SU-DHL-6 (cell line): ENCODE measurements at regions not wholly inside any gene's neighbourhood (a gene's known extent, or its start where the extent isn't known, plus 50 kb on each side); places are given as distances from the start of the nearest gene placed in this dataset.

ENCODE experiments used
- H2AFZ ChIP-seq: fragments of 200-600 bp; sonication (generic); 2 replicates; pipeline ENCODE4 v1.6.1; 2014; ENCODE audit warnings: low read depth, mild to moderate bottlenecking, moderate library complexity, mixed read lengths, antibody characterized with exemption, low read length; ENCODE audit not compliant: severe bottlenecking
- H3F3A ChIP-seq: fragments of 200-600 bp; shearing (Covaris generic); 2 replicates; pipeline ENCODE4 v1.6.0; 2016; ENCODE audit warnings: antibody characterized with exemption, mild to moderate bottlenecking; ENCODE audit not compliant: insufficient read depth
- H3K27ac ChIP-seq: fragments of 200-600 bp; sonication (generic); 2 replicates; pipeline ENCODE4 v1.5.1; 2016; ENCODE audit warnings: low read depth, mild to moderate bottlenecking, low read length, moderate library complexity, mixed read lengths
- H3K27me3 ChIP-seq: fragments of 200-600 bp; sonication (generic), shearing (Covaris generic); 2 replicates; pipeline ENCODE4 v1.6.0; 2014; ENCODE audit warnings: mild to moderate bottlenecking, low read length
- H3K36me3 ChIP-seq: fragments of 200-600 bp; sonication (generic); 2 replicates; pipeline ENCODE4 v1.6.1; 2014; ENCODE audit warnings: mild to moderate bottlenecking, low read length, mixed read lengths
- H3K4me2 ChIP-seq: fragments of 300-600, 200-600 bp; shearing (Covaris generic), sonication (generic); 2 replicates; pipeline ENCODE4 v1.6.0; 2014; ENCODE audit warnings: low read length, low read depth, mild to moderate bottlenecking; ENCODE audit not compliant: poor library complexity, severe bottlenecking
- H3K4me3 ChIP-seq: fragments of 200-600 bp; sonication (generic); 2 replicates; pipeline ENCODE4 v1.5.1; 2014; ENCODE audit warnings: antibody characterized with exemption, low read length, mild to moderate bottlenecking, mixed read lengths; ENCODE audit not compliant: insufficient read depth, poor library complexity, severe bottlenecking
- H3K79me2 ChIP-seq: fragments of 200-600 bp; sonication (generic); 2 replicates; pipeline ENCODE4 v1.6.1; 2014; ENCODE audit warnings: mild to moderate bottlenecking, low read length, moderate library complexity; ENCODE audit not compliant: insufficient read depth
- H3K9ac ChIP-seq: fragments of 200-600 bp; sonication (generic); 2 replicates; pipeline ENCODE4 v1.7.0; 2014; ENCODE audit warnings: mild to moderate bottlenecking, low read length
- H3K9me2 ChIP-seq: fragments of 200-600 bp; sonication (generic); replicated peaks from 2 replicates; pipeline ENCODE4 v1.6.1; 2014; ENCODE audit warnings: low read length; ENCODE audit not compliant: insufficient read depth
- H3K9me3 ChIP-seq: fragments of 200-600 bp; sonication (generic); 2 replicates; pipeline ENCODE4 v1.6.1; 2014; ENCODE audit warnings: low read length, mixed read lengths; ENCODE audit not compliant: insufficient read depth
- H4K20me1 ChIP-seq: fragments of 200-600 bp; sonication (generic); 2 replicates; pipeline ENCODE4 v1.6.1; 2014; ENCODE audit warnings: low read depth, mild to moderate bottlenecking, antibody characterized with exemption, low read length, moderate library complexity, mixed read lengths
- EZH2phosphoT487 ChIP-seq: fragments of 200-600 bp; sonication (generic), shearing (Covaris generic); conservative IDR thresholded peaks from 2 replicates; pipeline ENCODE4 v1.6.1; 2018; ENCODE audit warnings: mild to moderate bottlenecking, antibody characterized with exemption, low read length, moderate library complexity, mixed read lengths
- TF ChIP-seq, protein P1 (sequence below): fragments of 200-600 bp; sonication (generic); IDR thresholded peaks from one replicate; pipeline ENCODE4 v1.5.1; 2017; ENCODE audit warnings: antibody characterized with exemption, mild to moderate bottlenecking, low read length, moderate library complexity; ENCODE audit not compliant: insufficient read depth, poor library complexity, severe bottlenecking

- H3K4me3 ChIP-seq = no peak overlapping the region
- no peaks in the 10 kb centered on the region for H3K79me2 ChIP-seq
- no peaks in the 10 kb centered on the region for H3K9me2 ChIP-seq
Observed at GRCh38 chr13:37953696-37954095, 84.1 kb upstream of the TRPC4 start.

GRCh38 chr13:37950016-37950415 lies 80.4 kb upstream of the TRPC4 start:
- no peak for TF ChIP-seq EZH2phosphoT487
- TF ChIP-seq, protein P1, sequence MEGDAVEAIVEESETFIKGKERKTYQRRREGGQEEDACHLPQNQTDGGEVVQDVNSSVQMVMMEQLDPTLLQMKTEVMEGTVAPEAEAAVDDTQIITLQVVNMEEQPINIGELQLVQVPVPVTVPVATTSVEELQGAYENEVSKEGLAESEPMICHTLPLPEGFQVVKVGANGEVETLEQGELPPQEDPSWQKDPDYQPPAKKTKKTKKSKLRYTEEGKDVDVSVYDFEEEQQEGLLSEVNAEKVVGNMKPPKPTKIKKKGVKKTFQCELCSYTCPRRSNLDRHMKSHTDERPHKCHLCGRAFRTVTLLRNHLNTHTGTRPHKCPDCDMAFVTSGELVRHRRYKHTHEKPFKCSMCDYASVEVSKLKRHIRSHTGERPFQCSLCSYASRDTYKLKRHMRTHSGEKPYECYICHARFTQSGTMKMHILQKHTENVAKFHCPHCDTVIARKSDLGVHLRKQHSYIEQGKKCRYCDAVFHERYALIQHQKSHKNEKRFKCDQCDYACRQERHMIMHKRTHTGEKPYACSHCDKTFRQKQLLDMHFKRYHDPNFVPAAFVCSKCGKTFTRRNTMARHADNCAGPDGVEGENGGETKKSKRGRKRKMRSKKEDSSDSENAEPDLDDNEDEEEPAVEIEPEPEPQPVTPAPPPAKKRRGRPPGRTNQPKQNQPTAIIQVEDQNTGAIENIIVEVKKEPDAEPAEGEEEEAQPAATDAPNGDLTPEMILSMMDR = no peak
- Histone ChIP-seq H3K79me2 (no peaks in the 10 kb centered on the region), H3K9me3 (no peaks in the 10 kb centered on the region)

More at GRCh38 chr13:37953696-37954095, 84.1 kb upstream of the TRPC4 start:
- no peak overlapping the region for H3K4me2 ChIP-seq
- no peaks in the 10 kb centered on the region for H3K27me3 ChIP-seq
- no peak overlapping the region for H3K9ac ChIP-seq
- H3K9me3 ChIP-seq = no peaks in the 10 kb centered on the region
- no peaks in the 10 kb centered on the region for H3K36me3 ChIP-seq
- no peak overlapping the region for H3K27ac ChIP-seq
- H4K20me1 ChIP-seq = no peaks in the 10 kb centered on the region
- no peak overlapping the region for H2AFZ ChIP-seq
- no peaks in the 10 kb centered on the region for H3F3A ChIP-seq
- TF ChIP-seq, protein P1 = no peak
- TF ChIP-seq EZH2phosphoT487 = no peak

DNA sequence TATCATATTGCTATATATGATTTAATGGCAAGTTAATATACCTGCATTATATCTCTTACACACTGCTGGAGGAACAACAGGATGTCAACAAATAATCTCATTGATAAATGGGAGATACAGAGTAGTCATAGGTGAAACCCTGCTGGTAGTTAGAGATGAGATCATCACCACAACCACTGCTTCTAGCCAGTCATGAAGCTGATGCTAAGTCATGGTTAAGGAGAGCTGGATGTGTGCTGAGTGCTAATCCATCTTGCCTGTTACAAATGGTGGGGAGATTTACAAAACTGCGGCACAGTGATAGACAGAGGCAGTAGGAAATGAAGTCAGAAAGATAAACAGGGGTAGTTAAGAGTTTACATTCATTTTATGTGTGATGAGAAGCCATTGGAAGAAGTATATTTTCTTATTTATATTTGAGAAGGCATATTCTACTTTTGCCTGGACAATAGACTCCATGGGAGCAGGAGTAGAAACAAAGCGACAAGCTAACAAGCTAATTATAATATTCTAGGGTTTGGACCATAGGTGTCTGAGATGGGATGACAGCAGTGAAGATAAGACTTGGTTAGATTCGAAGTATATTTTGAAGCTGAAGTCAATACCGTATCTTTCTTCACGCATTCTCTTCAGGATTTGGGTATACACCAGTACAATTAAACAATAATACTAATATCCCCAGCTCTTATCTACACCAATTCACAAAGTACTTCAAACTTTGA lies 78.0 kb upstream of the TRPC4 start:
- no peaks in the 10 kb centered on the region for H3K36me3 ChIP-seq
- no peak overlapping the region for H3K4me3 ChIP-seq
- H3K9me2 ChIP-seq = no peaks in the 10 kb centered on the region
- no peak overlapping the region for H2AFZ ChIP-seq
- no peaks in the 10 kb centered on the region for H3F3A ChIP-seq
- no peak overlapping the region for H3K9ac ChIP-seq
- no peaks in the 10 kb centered on the region for H3K27me3 ChIP-seq
- H3K79me2 ChIP-seq = no peaks in the 10 kb centered on the region
- no peaks in the 10 kb centered on the region for H4K20me1 ChIP-seq
- H3K27ac ChIP-seq = no peak overlapping the region
- no peak for TF ChIP-seq EZH2phosphoT487
- TF ChIP-seq, protein P1 = no peak
- H3K9me3 ChIP-seq = no peaks in the 10 kb centered on the region
- H3K4me2 ChIP-seq = no peak overlapping the region

More at GRCh38 chr13:37950016-37950415, 80.4 kb upstream of the TRPC4 start:
- no peaks in the 10 kb centered on the region for H3K36me3 ChIP-seq
- no peak overlapping the region for H3K27ac ChIP-seq
- no peaks in the 10 kb centered on the region for H3F3A ChIP-seq
- H4K20me1 ChIP-seq = no peaks in the 10 kb centered on the region
- no peaks in the 10 kb centered on the region for H3K27me3 ChIP-seq
- no peak overlapping the region for H3K4me2 ChIP-seq
- no peak overlapping the region for H3K4me3 ChIP-seq
- no peak overlapping the region for H3K9ac ChIP-seq
- H2AFZ ChIP-seq = no peak overlapping the region
- H3K9me2 ChIP-seq = no peaks in the 10 kb centered on the region
